ENCODE measurements at regions not wholly inside any gene's neighbourhood (a gene's known extent, or its start where the extent isn't known, plus 50 kb on each side); places are given as distances from the start of the nearest gene placed in this dataset.

DNA sequence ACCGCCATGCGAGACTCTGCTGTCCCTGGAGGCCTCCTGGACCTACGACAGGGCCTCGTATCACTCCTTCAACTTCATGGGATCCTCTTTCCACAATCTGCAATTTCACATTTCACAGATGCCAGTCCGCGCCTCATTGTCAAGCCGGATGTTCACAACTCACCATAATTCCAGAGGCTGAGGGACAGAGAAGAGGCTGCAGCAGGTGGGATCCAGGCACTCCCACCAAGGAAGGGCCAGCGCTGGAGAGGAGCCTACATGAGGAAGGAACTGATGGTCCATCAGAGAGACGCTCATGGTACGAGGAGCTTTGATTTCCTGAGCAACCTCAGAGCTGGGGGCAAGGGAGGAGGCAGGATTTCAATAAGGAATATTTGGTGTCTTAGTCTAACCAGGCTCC, 495.0 kb downstream of the BRD1 start:
- DNase-seq: no peak
- intact Hi-C loops (cut with DNase I): no loop called here
- ATAC-seq (ENCODE audit: poor library complexity): no peak

GRCh38 chr22:49331878-49332277, 495.8 kb downstream of the BRD1 start:
- DNase-seq (no peak), ATAC-seq (ENCODE audit: poor library complexity) (no peak)
- intact Hi-C loops (cut with DNase I): no loop called here

DNA sequence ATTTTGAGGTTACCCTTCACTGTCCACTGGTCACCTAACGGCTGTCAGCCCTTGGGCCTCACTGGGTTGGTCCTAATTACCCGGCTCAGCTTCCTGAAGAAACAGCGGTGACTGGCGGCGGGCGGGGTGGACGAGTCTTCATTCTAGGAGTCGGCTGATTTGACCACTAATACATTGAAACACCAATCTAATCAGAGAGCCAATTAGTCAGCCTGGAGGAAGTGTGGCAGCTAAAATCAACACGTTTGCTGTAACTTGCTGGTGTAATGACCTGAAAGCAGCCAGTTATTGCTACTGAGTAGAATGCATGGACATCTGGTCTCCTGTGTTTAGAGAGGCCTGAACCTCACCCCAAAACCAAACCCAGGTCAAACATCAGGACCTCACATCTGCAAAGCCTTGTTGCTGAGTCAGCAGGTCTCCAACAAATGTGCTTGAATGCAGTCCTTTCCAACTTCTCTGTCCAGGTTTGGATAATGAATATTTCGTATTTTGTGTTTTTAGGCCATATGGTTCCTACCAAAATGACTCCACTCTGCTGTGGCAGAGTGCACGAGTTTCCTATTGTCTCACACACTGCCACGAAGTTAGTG, 496.4 kb downstream of the BRD1 start:
- DNase-seq: no peak

GRCh38 chr22:49330421-49331222, 497.1 kb downstream of the BRD1 start:
- ATAC-seq (ENCODE audit: poor library complexity) (no peak), DNase-seq (no peak)
- intact Hi-C loops (cut with DNase I): no loop called here

More for the DNA sequence above, 496.4 kb downstream of the BRD1 start:
- intact Hi-C loops (cut with DNase I): no loop called here
- ATAC-seq (ENCODE audit: poor library complexity): no peak

DNA sequence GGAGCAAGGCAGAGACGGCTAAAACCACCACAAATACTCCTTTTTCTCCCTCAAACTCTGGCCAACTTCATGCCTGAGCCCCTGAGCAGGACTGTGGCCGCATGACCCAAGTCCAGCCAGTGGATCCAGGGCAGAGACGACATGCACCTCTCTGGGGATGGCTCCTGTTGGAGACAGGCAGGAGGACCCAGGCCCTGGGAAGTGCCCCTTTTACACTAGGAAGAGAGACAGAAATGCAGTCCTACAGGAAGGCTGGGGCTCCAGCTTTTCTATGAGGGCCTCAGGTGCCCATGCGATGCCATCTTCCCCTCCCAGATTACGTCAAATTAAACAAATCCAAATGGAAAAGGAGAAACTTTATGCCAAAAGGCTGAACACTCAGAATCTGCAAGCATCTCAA, 498.0 kb downstream of the BRD1 start:
- intact Hi-C loops (cut with DNase I): no loop called here
- DNase-seq (no peak), ATAC-seq (ENCODE audit: poor library complexity) (no peak)

DNA sequence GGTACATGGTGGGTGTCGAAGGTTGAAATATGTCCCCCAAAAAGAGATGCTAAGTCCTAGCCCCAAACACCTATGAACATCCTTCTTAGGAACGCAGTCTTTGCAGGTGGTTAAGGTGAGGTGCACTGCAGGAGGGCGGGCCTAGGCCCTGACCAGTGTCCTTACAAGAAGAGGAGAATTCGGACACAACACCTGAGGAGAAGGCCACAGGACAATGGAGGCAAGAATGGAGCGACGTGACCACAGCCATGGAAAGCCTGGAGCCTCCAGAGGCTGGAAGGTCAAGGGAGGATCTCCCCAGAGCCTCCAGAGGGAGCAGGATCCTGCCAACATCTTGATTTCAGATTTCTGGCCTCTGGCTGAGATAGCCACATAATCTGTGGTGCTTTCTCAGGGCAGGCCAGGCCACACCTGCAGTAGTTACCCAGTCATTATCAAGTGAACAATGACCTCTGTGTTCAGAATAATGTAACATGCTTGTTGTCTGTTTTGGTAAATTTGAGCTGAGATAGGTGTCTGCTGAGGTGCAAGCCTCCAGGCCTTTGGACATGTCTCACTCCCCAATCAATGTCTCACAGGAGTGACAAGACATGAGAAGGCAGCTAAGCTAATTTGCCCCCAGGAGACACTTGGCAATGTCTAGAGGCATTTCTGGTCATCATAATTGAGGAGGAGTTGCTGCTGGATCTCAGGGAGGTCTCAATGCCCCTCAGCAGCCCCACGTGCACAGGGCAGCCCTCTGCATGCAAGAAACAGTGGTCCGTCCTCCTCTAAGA, 498.9 kb downstream of the BRD1 start:
- intact Hi-C loops (cut with DNase I): no loop called here
- DNase-seq: no peak
- ATAC-seq (ENCODE audit: poor library complexity): no peak

DNA sequence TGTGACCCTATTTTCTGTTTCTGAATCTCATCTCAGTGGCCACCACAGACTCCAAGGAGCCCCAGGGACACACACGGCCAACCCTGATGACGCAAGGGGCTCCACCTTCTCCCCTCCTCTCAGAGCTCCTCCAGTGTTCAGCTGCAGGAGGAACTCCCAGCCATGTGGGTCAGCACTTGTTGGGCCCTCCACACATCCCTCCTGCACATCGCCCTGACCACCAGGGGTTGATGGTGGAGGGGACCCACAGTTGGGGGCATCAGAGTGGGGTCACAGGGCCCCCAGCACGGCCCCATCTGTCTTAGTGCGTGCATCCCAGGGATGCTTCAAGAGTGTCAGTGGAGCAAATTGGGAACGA, 499.6 kb downstream of the BRD1 start:
- DNase-seq (no peak), ATAC-seq (ENCODE audit: poor library complexity) (no peak)
- intact Hi-C loops (cut with DNase I): no loop called here

- intact Hi-C loops (cut with DNase I): no loop called here
- DNase-seq (no peak), ATAC-seq (ENCODE audit: poor library complexity) (no peak)
Observed at GRCh38 chr22:49327411-49328117, 500.1 kb downstream of the BRD1 start.

DNA sequence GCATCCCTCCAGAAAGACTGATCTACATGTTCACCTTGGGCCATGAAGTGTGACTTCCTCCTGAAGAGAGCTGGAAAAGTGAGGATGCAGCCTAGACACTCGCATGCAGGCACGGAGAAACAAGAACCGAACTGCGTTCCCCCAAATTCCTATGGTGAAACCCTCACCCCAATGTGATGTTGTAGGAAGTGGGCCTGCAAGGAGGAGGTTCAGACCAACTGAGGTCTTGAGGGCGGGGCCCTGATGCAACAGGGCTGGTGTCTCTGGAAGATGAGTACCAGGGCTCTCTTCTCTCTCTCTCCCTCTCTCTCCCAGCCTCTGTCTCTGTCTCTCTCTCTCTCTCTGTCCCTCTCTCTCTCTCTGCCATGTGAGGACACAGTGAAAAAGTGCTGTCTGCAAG, 501.1 kb downstream of the BRD1 start:
- intact Hi-C loops (cut with DNase I): no loop called here
- no peak for ATAC-seq (ENCODE audit: poor library complexity)
- no peak for DNase-seq

DNA sequence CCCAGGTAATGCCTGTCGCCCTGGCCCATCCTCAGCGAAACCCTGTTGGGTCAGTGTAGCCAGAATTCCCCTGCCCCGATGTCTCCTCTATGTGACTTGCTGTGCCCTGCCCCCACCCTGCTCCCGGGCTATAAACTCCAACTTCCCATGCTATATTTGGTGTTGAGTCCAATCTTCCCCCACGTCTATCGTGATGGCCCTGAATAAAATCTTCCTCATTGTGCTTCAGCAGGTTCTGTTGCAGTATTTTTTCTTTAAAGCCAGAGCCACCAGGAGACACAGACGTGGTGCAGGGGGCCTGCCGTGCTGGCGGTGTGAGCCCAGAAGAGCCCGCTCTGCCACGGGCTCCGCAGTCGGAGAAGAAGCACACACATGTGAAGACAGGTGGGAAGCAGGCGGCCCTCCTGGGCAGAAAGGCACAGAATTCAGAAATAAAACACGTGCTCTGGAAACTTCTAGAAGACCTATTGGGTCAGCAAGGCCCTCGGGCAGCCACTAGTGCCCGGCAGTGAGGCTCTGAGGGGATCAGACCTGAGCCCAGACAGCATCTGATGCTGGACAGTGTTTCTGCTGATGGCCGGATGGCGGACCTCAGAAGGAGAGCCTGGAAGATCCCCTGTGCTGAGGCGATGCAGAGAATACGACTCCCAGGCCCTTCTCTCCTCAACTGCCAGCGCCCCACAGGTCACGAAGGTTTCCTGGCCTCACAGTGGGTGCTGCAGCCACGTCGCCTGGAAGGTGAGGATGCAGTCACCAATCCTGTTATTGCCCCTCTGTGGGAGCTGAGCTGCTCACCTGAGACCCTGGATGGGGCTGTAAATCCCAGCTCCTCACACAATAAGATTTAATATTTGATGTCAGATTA, 501.9 kb downstream of the BRD1 start:
- ATAC-seq (ENCODE audit: poor library complexity): no peak
- intact Hi-C loops (cut with DNase I): no loop called here
- no peak for DNase-seq

DNA sequence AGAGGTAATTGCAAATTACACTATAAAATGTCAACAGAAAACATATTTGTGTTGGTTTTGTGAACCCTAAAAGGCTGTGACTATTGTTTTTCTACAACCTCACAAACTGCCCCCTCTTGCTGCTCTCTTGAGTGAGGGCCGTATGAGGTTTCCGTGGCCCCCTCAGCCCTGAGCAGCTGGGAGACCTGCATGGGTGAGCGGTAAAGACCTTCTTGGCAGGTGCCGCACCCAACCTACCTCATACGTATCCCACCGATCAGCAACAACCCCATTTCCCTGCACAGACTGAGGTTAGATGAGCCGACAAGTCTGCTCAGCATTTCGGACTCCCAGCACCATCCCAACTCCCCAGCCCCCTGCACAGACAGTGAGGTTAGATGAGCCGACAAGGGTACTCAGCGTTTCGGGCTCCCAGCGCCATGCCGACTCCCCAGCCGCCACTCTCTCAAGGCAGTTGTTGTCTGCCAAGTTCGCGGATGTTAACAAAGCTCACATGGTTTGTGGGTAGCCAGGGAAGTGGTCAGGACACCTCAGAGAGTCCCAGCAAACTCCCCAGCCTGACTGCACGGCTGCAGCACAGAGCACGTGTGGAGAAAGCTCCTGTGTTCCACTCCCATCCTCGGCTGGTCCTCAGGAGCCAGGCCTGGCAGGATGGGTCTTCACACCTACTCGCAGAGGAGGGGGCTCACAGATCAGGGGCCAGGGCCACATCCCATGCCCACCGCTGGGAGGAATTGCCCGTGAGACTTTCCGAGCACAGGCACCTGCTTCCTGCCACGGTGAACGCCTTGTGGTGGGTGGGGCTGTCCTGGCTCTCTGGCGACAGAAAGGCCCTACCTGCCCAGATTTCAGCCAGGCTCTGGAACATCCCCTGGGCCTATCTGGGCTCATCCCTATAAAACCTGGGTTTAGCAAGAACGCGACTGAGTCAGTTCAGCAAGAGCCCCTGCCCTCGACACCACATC, 502.9 kb downstream of the BRD1 start:
- DNase-seq (no peak), ATAC-seq (ENCODE audit: poor library complexity) (no peak)
- intact Hi-C loops (cut with DNase I): no loop called here

- ATAC-seq (ENCODE audit: poor library complexity) (no peak), DNase-seq (no peak)
- intact Hi-C loops (cut with DNase I): no loop called here
Observed at GRCh38 chr22:49323751-49324415, 503.8 kb downstream of the BRD1 start.

GRCh38 chr22:49322861-49323622, 504.6 kb downstream of the BRD1 start:
- DNase-seq: no peak
- intact Hi-C loops (cut with DNase I): no loop called here
- ATAC-seq (ENCODE audit: poor library complexity): no peak

- DNase-seq (no peak), ATAC-seq (ENCODE audit: poor library complexity) (no peak)
- intact Hi-C loops (cut with DNase I): no loop called here
Observed at GRCh38 chr22:49322231-49322630, 505.4 kb downstream of the BRD1 start.

DNA sequence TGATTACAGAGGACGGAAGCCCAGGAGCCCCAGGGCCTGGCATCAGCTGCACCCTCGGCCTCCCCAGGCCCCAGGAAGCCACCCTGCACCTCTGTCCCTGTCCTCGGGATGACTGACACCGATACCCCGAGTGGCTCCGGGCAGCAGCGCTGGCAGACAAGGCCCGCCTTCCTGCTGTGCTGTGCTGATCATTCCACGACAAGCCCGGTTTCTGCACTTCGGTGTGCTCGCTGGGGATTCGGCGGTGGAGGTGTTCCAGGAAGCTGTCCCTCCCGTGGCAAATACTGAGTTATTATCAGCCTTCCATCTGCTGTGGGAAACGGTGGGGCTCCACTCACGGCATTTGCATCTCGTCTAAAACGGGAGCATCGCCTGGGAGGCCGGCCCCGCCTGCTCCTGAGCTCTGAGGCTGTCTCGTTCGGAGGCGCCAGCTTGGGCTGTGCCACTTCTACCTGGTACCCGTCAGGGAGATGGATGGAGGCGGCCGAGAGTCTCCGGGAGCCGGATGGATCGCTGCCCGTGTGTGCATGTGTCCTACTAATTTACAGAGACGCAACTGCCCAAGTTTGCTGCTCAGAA, 506.1 kb downstream of the BRD1 start:
- ATAC-seq (ENCODE audit: poor library complexity) (no peak), DNase-seq (no peak)
- intact Hi-C loops (cut with DNase I): no loop called here
